Right hindlimb (tissue), 1 donor: ENCODE measurements at regions not wholly inside any gene's neighbourhood (a gene's known extent, or its start where the extent isn't known, plus 50 kb on each side); places are given as distances from the start of the nearest gene placed in this dataset.
"Not testable (repeated sequence)": the region's sequence is repeated elsewhere in the genome, so short reads cannot be mapped to it uniquely, and the experiment has no call there.

Experiments
- DNase-seq: peaks from one replicate; pipeline ENCODE4 v3.0.0-alpha.2; 2018

- DNase-seq, result no peak
These were observed 509.0 kb upstream of the DPP6 start for GRCh38 chr7:153543232-153543631.

- no peak for DNase-seq
These were observed 502.0 kb upstream of the DPP6 start for GRCh38 chr7:153550173-153550572.

- no peak for DNase-seq
These were observed 487.8 kb upstream of the DPP6 start for GRCh38 chr7:153564391-153564790.

- no peak for DNase-seq
These were observed 485.9 kb upstream of the DPP6 start for GRCh38 chr7:153566324-153566723.

GRCh38 chr7:153567426-153567825 lies 484.8 kb upstream of the DPP6 start:
- peak; percentile 65 for DNase-seq

DNA sequence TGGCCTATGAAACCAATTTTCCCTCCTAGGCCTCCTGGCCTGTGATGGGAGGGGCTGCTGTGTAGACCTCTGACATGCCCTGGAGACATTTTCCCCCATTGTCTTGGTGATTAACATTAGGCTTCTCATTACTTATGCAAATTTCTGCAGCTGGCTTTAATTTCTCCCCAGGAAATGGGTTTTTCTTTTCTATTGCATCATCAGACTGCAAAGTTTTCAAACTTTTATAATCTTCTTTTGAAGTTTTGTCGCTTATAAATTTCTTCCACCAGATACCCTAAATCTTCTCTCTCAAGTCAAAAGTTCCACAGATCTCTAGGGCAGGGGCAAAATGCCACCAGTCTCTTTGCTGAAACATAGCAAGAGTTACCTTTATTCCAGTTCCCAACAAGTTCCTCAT lies 482.7 kb upstream of the DPP6 start:
- not testable (repeated sequence) for DNase-seq

GRCh38 chr7:153576096-153576495 lies 476.1 kb upstream of the DPP6 start:
- DNase-seq, result no peak

DNA sequence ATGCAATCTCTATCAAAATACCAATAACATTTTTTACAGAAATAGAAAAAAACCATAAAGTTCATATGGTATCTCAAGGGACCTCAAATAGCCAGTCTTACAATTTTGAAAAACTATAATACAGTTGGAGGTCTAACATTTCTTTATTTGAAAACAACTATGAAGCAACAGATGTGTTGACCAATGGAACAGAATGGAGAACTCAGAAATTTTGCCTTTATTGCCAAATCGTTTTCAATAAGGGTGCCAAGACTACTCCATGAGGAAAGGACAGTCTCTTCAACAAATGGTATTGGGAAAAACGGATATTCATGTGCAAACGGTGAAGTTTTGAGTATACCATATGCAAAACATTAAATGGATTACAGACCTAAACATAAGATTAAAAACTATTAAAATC lies 470.8 kb upstream of the DPP6 start:
- DNase-seq, result no peak

- DNase-seq, result no peak
These were observed 468.1 kb upstream of the DPP6 start for GRCh38 chr7:153584132-153584531.

DNA sequence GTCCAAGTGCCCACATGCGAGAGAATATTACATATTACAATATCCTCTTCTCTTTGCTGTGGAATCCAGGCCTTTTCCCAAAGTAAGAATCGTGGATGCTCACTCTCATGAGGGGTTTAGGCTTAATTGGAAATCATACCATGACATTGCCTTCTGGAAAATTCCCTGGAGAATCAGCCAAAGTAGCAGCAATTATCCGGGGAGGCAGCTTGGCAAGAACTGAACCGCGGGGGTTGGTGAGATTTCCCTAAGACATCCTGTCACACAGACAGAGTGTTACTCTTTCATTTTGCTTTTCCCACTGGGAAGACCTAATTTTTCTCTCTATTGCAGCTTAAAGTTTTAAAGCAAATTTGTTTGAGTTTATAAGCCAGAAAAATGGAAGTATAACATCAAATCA lies 463.6 kb upstream of the DPP6 start:
- no peak for DNase-seq

- no peak for DNase-seq
These were observed 462.1 kb upstream of the DPP6 start for GRCh38 chr7:153590136-153590535.

GRCh38 chr7:153590571-153590970 lies 461.6 kb upstream of the DPP6 start:
- DNase-seq, result no peak

DNA sequence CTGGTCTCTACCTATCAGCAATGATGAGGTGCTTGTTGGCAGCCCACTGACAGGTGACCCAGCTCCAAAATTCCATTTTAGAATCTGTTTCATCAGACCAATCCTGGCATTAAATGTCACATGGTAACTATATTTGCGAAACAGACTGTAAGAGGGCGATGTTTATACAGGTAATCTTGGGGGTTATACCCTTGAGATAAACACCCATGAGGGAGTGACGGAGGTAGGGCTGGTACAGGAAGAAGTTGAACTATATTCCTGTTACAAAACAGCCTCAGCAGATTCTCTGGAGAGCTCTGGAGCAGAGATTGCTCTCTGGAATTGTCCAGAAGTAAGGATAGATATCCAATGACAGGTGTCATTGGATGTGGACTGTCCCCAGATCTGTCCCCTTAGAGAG lies 444.8 kb upstream of the DPP6 start:
- DNase-seq, result no peak

DNA sequence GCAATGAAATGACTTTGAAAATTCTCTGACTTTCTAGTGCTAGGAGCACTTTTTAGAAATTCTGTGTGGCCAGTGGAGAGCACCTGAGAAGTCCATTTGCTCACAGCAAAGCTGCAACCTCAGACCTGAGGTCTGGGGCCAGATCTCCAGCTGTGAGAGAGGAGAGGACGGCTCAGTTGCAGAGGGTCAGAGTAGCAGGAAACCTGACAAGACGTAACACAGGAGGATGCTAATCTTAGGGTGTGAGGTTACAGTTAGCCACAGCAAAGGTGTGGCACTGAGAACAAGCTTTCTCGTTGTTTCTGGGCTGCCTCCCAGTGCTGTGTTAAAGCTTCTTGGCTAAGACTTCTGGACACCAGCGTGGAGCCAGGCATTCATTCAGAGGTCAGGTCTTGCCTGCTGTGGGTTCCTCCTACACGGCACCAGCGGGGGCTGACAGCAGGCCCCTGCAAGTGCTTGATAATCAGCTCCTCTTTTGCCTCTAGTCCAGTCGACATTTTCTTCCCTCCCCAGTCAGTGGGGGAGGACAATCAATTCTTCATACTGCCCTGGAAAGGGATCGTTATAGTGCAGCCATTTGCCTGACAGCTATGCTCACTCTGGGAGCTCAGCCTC lies 435.4 kb upstream of the DPP6 start:
- DNase-seq, result no peak

DNA sequence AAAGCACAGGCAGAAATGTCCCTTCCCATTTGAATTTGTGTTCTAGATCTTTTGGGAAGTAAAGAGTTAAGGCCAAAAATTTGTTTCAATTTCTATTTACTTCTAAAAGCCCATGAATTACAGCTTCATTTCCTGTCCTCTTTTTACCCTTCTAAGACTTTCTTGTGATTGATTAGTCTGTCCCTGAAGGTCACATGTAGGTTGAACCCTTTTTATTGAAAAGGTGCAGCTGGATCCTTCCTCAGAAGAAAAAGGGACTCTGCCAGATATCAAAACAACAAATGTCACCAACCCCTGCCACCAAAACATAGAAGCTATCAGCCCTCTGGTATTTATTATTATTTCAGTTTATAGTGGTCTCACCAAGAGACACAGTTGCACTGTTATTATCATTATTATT lies 424.9 kb upstream of the DPP6 start:
- no peak for DNase-seq

DNA sequence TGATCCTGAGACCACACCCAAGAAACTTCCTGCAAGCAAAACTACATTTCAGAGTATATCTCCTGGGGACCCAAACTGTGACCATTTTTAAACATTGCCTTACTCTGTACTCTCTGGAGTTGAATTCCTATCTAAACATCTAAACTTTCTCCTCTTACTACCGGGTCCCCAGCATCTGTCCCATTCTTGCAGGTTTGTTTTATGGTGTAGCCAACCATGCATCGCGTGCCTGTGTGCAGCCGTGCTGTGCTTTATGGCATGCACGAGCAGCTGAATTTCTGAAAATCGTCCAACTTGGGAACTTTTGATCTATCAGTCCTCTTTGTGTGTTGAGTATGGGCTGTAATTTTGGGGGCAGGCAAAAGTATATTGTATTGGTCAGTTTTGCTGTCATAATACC lies 423.8 kb upstream of the DPP6 start:
- DNase-seq, result no peak

DNA sequence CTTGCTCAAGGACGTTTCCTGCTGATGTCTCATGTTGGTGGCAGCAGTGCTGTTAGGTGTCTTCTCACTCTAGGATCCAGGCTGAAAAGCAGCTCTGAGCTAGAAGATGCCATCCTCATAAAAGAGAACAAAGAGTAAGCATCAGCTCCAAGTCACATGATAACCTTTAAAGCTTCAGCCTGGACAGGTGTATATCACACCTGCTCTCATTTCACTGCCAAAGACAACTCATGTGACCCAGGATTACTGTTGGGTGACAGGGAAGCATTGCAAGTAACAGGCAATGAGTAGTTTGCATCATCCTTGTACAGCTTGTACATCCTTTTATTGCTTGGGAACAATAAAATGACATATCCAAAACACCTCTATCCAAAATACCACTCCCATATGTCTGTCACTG lies 423.4 kb upstream of the DPP6 start:
- no peak for DNase-seq

DNA sequence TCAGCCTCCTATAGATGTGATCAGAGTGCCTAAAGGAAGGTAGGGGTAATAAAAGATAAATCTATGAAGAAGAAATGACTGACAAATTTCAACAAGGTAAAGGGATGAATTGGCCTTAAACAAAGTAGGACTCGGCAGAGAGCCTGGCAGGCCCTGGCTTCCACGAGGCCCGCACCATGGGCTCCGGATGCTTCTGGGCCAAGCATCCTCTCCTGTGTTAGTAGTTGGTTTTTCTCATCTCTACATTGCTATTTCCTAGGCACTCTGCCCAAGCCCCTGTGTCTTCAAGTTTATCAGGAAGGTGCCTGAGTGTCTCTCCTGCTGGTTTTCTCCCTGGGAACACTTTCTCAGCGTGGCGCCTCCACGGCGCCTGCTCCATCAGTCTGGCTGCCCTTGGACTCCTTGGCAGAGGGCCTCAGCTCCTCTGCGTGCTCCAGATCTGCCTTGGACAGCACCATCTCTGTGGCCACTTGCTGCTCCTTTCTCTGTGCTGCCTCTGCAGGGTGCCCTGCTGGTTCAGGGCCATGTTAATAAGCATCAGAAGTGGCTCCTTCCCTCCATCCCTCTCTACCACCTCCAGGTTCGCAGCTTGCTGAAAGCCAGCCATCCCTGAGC lies 413.3 kb upstream of the DPP6 start:
- DNase-seq, result no peak

- DNase-seq, result no peak
These were observed 411.6 kb upstream of the DPP6 start for GRCh38 chr7:153640586-153640985.

GRCh38 chr7:153641199-153641598 lies 411.0 kb upstream of the DPP6 start:
- DNase-seq, result peak; percentile 61

- no peak for DNase-seq
These were observed 409.2 kb upstream of the DPP6 start for GRCh38 chr7:153642989-153643388.

DNA sequence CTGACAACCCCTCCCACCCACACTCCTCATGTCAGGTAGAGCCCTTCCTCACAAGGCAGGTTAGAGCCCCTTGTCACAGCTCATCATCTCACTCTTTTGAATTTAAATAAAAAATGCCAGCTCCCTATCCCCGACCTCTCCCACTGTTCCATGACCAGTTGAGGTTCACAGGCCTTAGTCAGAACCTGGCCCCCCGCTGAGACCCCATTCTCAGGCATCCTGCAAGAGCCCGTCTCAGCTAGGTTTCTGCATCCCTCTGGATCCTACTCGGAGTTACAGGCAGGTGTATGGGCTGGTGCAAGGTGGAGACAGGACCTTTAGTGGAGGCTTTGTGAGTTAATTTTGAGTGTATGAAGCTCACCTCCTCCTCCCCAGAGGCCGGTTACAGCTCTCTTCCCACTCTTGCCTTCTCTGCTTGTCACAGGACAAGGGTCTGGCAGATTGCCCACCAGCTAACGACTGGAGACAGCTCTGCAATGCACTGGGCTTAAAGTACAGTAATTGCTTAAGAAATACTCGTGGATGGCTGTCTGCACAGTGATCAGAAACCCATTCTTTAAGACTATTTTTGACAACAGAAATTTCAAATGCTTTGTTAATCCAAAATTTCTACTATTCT lies 394.9 kb upstream of the DPP6 start:
- no peak for DNase-seq

- no peak for DNase-seq
These were observed 377.1 kb upstream of the DPP6 start for GRCh38 chr7:153675131-153675530.

- DNase-seq, result no peak
These were observed 369.6 kb upstream of the DPP6 start for GRCh38 chr7:153682628-153683027.

DNA sequence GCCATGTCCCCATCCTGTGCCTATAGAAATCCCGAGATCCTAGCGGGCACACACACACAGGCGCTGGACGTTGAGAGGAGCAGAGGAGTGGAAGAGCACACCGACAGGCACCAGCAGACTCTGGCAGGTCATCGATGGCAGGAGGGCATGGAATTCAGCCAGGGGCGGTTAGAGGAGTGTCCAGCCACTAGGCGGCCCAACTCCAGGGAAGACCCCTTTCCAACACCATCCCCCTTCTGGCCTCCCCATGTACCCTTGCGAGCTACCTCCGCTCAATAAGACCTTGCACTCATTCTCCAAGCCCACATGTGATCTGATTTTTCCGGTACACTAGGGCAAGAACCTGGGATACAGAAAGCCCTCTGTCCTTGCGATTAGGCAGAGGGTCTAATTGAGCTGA lies 356.0 kb upstream of the DPP6 start:
- DNase-seq, result no peak
